Kidney (tissue), 13 donors: ENCODE measurements at regions not wholly inside any gene's neighbourhood (a gene's known extent, or its start where the extent isn't known, plus 50 kb on each side); places are given as distances from the start of the nearest gene placed in this dataset.

ENCODE experiments used
- DNase-seq, 5 donors: peaks; one replicate each; pipeline ENCODE4 v3.0.0-alpha.2; 2013 to 2020
- FAIRE-seq: peaks from 2 replicates; lab custom pipeline; 2012; peaks lifted over from hg19 to GRCh38; lab: Jason Lieb, UNC
- H3K27ac ChIP-seq, 2 donors: one replicate each; pipeline ENCODE4 v1.7.0; 2013; ENCODE audit warnings: low read depth in 2 of 2, low read length in 2 of 2, inconsistent platforms in 1 of 2
- H3K27me3 ChIP-seq: one replicate; pipeline ENCODE4 v1.7.1; 2013; ENCODE audit warnings: low read length, inconsistent platforms; ENCODE audit not compliant: control insufficient read depth, insufficient read depth
- H3K36me3 ChIP-seq, 3 donors: one replicate each; pipeline versions ENCODE4 v1.7.0 to v1.7.1; 2013; ENCODE audit warnings: low read length in 3 of 3, control low read depth in 1 of 3, inconsistent platforms in 1 of 3; ENCODE audit not compliant: insufficient read depth in 3 of 3, control insufficient read depth in 2 of 3
- H3K4me1 ChIP-seq, 3 donors: one replicate each; pipeline versions ENCODE4 v1.7.0 to v1.7.1; 2013; ENCODE audit warnings: low read length in 3 of 3, inconsistent platforms in 1 of 3, low read depth in 1 of 3; ENCODE audit not compliant: control insufficient read depth in 2 of 3, insufficient read depth in 2 of 3
- H3K4me3 ChIP-seq, 3 donors: one replicate each; pipeline versions ENCODE4 v1.7.0 to v1.8.1; 2013; ENCODE audit warnings: low read length in 3 of 3, control low read depth in 1 of 3, inconsistent platforms in 1 of 3
- H3K9ac ChIP-seq, 3 donors: one replicate each; pipeline versions ENCODE4 v1.7.0 to v1.7.1; 2013; ENCODE audit warnings: low read length in 3 of 3, control low read depth in 1 of 3, inconsistent platforms in 1 of 3
- H3K9me3 ChIP-seq, 3 donors: one replicate each; pipeline versions ENCODE4 v1.7.0 to v1.7.1; 2013; ENCODE audit warnings: low read length in 3 of 3, control low read depth in 1 of 3, inconsistent platforms in 1 of 3; ENCODE audit not compliant: control insufficient read depth in 2 of 3, insufficient read depth in 1 of 3
- CTCF ChIP-seq: IDR thresholded peaks from 3 replicates; pipeline ENCODE4 v1.5.1; 2012; ENCODE audit warnings: mild to moderate bottlenecking, moderate library complexity, borderline replicate concordance; ENCODE audit not compliant: insufficient read depth; ENCODE audit errors: extremely low read depth
- intact Hi-C: fragments of 100-400 bp; cut with DNase I; formaldehyde crosslinking; loops from one replicate; pipeline ENCODE4 v1.11.1; 2022
- donor health status: control.
- donor health status: control.
- donor health status: control.
- donor health status: control.
- donor health status: control.
- donor health status: DM: yes; HTN: yes; CAD: no.
- donor health status: Normal renal cell carcinoma (clear cell type).

- no peak for TF ChIP-seq CTCF
- no peak overlapping the region for H3K4me3 ChIP-seq
- H3K36me3 ChIP-seq = no peaks in the 10 kb centered on the region
- H3K27ac ChIP-seq = no peak overlapping the region
- H3K9me3 ChIP-seq = peaks cover 0 to 8% (median 0%) of the 10 kb centered on the region in 3 donors
- DNase-seq = peak in 2 of 5 donors; percentile 20 to 66
- H3K9ac ChIP-seq = no peak overlapping the region
- intact Hi-C loops = no loop called here
- H3K27me3 ChIP-seq = no peaks in the 10 kb centered on the region
- no peak for FAIRE-seq
- H3K4me1 ChIP-seq = no peaks in the 10 kb centered on the region
Measured at GRCh38 chr14:86575141-86575540, 1045.2 kb downstream of the FLRT2 start.

- Histone ChIP-seq H3K27ac (no peak overlapping the region), H3K9ac (no peak overlapping the region), H3K9me3 (peaks cover 0 to 9% (median 0%) of the 10 kb centered on the region in 3 donors), H3K27me3 (no peaks in the 10 kb centered on the region), H3K4me1 (no peaks in the 10 kb centered on the region), H3K4me3 (no peak overlapping the region), H3K36me3 (no peaks in the 10 kb centered on the region)
- FAIRE-seq = no peak
- intact Hi-C loops = no loop called here
- TF ChIP-seq CTCF = no peak
- peak in 2 of 5 donors; percentile 5 to 7 for DNase-seq
Measured at GRCh38 chr14:86574778-86575129, 1044.8 kb downstream of the FLRT2 start.

- FAIRE-seq = no peak
- peaks cover 0 to 9% (median 0%) of the 10 kb centered on the region in 3 donors for H3K9me3 ChIP-seq
- no peaks in the 10 kb centered on the region for H3K27me3 ChIP-seq
- H3K4me1 ChIP-seq = no peaks in the 10 kb centered on the region
- peak in 1 of 5 donors; percentile 16 for DNase-seq
- intact Hi-C loops = no loop called here
- H3K9ac ChIP-seq = no peak overlapping the region
- TF ChIP-seq CTCF = no peak
- H3K36me3 ChIP-seq = no peaks in the 10 kb centered on the region
- H3K27ac ChIP-seq = no peak overlapping the region
- H3K4me3 ChIP-seq = no peak overlapping the region
Measured at GRCh38 chr14:86574051-86574777, 1044.3 kb downstream of the FLRT2 start.
